Fibroblast of the aortic adventitia (primary cell): ENCODE measurements at regions not wholly inside any gene's neighbourhood (a gene's known extent, or its start where the extent isn't known, plus 50 kb on each side); places are given as distances from the start of the nearest gene placed in this dataset.

ENCODE experiments used
- DNase-seq: peaks from one replicate; pipeline ENCODE4 v3.0.0-alpha.2; 2010; ENCODE audit warnings: low read depth
- H3K4me3 ChIP-seq: 2 replicates; pipeline ENCODE4 v1.5.1; 2011; ENCODE audit warnings: low read depth, mild to moderate bottlenecking, control low read depth, low read length, moderate library complexity
- CTCF ChIP-seq: IDR thresholded peaks from 2 replicates; pipeline ENCODE4 v1.5.1; 2011; ENCODE audit warnings: mild to moderate bottlenecking, low read length, control low read depth, inconsistent platforms; ENCODE audit not compliant: insufficient read depth

GRCh38 chr14:34243001-34243400 lies 219.0 kb downstream of the SPTSSA start:
- H3K4me3 ChIP-seq: no peak overlapping the region
- no peak for DNase-seq
- no peak for TF ChIP-seq CTCF

- H3K4me3 ChIP-seq: no peak overlapping the region
- TF ChIP-seq CTCF: no peak
- DNase-seq: no peak
Measured at GRCh38 chr14:34241185-34241711, 220.8 kb downstream of the SPTSSA start.

GRCh38 chr14:34238610-34239009 lies 223.4 kb downstream of the SPTSSA start:
- no peak for DNase-seq
- TF ChIP-seq CTCF: no peak
- no peak overlapping the region for H3K4me3 ChIP-seq

- H3K4me3 ChIP-seq: no peak overlapping the region
- DNase-seq: no peak
- no peak for TF ChIP-seq CTCF
Measured at GRCh38 chr14:34237677-34238076, 224.4 kb downstream of the SPTSSA start.

GRCh38 chr14:34237081-34237480 lies 225.0 kb downstream of the SPTSSA start:
- no peak for TF ChIP-seq CTCF
- no peak overlapping the region for H3K4me3 ChIP-seq
- no peak for DNase-seq

GRCh38 chr14:34235643-34236300 lies 226.3 kb downstream of the SPTSSA start:
- no peak overlapping the region for H3K4me3 ChIP-seq
- TF ChIP-seq CTCF: no peak
- no peak for DNase-seq

- no peak for TF ChIP-seq CTCF
- H3K4me3 ChIP-seq: no peak overlapping the region
- DNase-seq: no peak
Measured at GRCh38 chr14:34234258-34234657, 227.8 kb downstream of the SPTSSA start.
